Astrocyte (in vitro differentiated cells and primary cell): ENCODE measurements at regions not wholly inside any gene's neighbourhood (a gene's known extent, or its start where the extent isn't known, plus 50 kb on each side); places are given as distances from the start of the nearest gene placed in this dataset.

Experiments used
- DNase-seq: peaks from one replicate; pipeline ENCODE4 v3.0.0-alpha.2; 2010; ENCODE audit warnings: low read depth
- FAIRE-seq: peaks from 2 replicates; lab custom pipeline; 2011; peaks lifted over from hg19 to GRCh38; lab: Jason Lieb, UNC
- H2AFZ ChIP-seq: 2 replicates; pipeline ENCODE4 v1.6.0; 2012; ENCODE audit warnings: low read depth, low read length, inconsistent platforms
- H3K27ac ChIP-seq: 2 replicates; pipeline ENCODE4 v1.5.1; 2011; ENCODE audit warnings: low read depth, low read length, inconsistent platforms
- H3K27me3 ChIP-seq: 2 replicates; pipeline ENCODE4 v1.6.0; 2011; ENCODE audit warnings: low read length, inconsistent platforms; ENCODE audit not compliant: insufficient read depth
- H3K36me3 ChIP-seq: 2 replicates; pipeline ENCODE4 v1.5.1; 2011; ENCODE audit warnings: low read length, inconsistent platforms; ENCODE audit not compliant: insufficient read depth
- H3K4me1 ChIP-seq: 2 replicates; pipeline ENCODE4 v1.5.1; 2011; ENCODE audit warnings: low read length, inconsistent platforms; ENCODE audit not compliant: insufficient read depth
- H3K4me2 ChIP-seq: 2 replicates; pipeline ENCODE4 v1.6.0; 2012; ENCODE audit warnings: low read length, inconsistent platforms
- H3K4me3 ChIP-seq: 2 replicates; pipeline ENCODE4 v1.5.1; 2011; ENCODE audit warnings: low read depth, mild to moderate bottlenecking, low read length, inconsistent platforms; ENCODE audit not compliant: insufficient read depth
- H3K79me2 ChIP-seq: 2 replicates; pipeline ENCODE4 v1.6.0; 2012; ENCODE audit warnings: mild to moderate bottlenecking, low read length, inconsistent platforms; ENCODE audit not compliant: insufficient read depth
- H3K9ac ChIP-seq: 2 replicates; pipeline ENCODE4 v1.6.0; 2012; ENCODE audit warnings: mild to moderate bottlenecking, low read length, inconsistent platforms
- H3K9me3 ChIP-seq: 2 replicates; pipeline ENCODE4 v1.5.1; 2012; ENCODE audit warnings: low read depth, mild to moderate bottlenecking, low read length, inconsistent platforms; ENCODE audit not compliant: insufficient read depth
- H4K20me1 ChIP-seq: 2 replicates; pipeline ENCODE4 v1.6.0; 2012; ENCODE audit warnings: low read length, inconsistent platforms; ENCODE audit not compliant: insufficient read depth
- H3K27ac Mint-ChIP-seq: one replicate; pipeline ENCODE4 v1.8.0; 2021; ENCODE audit warnings: mild to moderate bottlenecking, mixed read lengths; ENCODE audit not compliant: unreplicated experiment
- H3K27me3 Mint-ChIP-seq: one replicate; pipeline ENCODE4 v1.8.0; 2021; ENCODE audit warnings: low read depth, mixed read lengths; ENCODE audit not compliant: unreplicated experiment
- H3K36me3 Mint-ChIP-seq: one replicate; pipeline ENCODE4 v1.8.0; 2021; ENCODE audit warnings: low read depth, mixed read lengths; ENCODE audit not compliant: unreplicated experiment
- H3K4me1 Mint-ChIP-seq: one replicate; pipeline ENCODE4 v1.8.0; 2021; ENCODE audit warnings: low read depth, mixed read lengths; ENCODE audit not compliant: unreplicated experiment
- H3K4me3 Mint-ChIP-seq: one replicate; pipeline ENCODE4 v1.8.0; 2021; ENCODE audit warnings: mild to moderate bottlenecking, moderate library complexity, mixed read lengths; ENCODE audit not compliant: unreplicated experiment
- H3K9me3 Mint-ChIP-seq: one replicate; pipeline ENCODE4 v1.8.0; 2021; ENCODE audit warnings: mild to moderate bottlenecking, mixed read lengths; ENCODE audit not compliant: unreplicated experiment
- CTCF ChIP-seq: IDR thresholded peaks from 2 replicates; pipeline ENCODE4 v1.5.1; 2011; ENCODE audit warnings: low read depth, mild to moderate bottlenecking, inconsistent platforms, low read length, moderate library complexity; ENCODE audit not compliant: insufficient read depth
- EZH2 ChIP-seq: IDR thresholded peaks from 2 replicates; pipeline ENCODE4 v1.6.1; 2012; ENCODE audit warnings: mild to moderate bottlenecking, low read length, inconsistent platforms; ENCODE audit not compliant: insufficient read depth

- H4K20me1 ChIP-seq, result no peaks in the 10 kb centered on the region
- no peak overlapping the region for H3K4me2 ChIP-seq
- H3K4me3 ChIP-seq, result no peak overlapping the region
- Mint-ChIP-seq H3K4me1 (peaks cover 5% of the 10 kb centered on the region), H3K4me3 (no peak overlapping the region), H3K36me3 (no peaks in the 10 kb centered on the region), H3K27me3 (no peaks in the 10 kb centered on the region), H3K27ac (no peak overlapping the region), H3K9me3 (no peaks in the 10 kb centered on the region)
- no peaks in the 10 kb centered on the region for H3K79me2 ChIP-seq
- no peaks in the 10 kb centered on the region for H3K9me3 ChIP-seq
- FAIRE-seq (no peak), DNase-seq (no peak)
- no peaks in the 10 kb centered on the region for H3K27me3 ChIP-seq
- no peaks in the 10 kb centered on the region for H3K36me3 ChIP-seq
- TF ChIP-seq CTCF, result no peak
- TF ChIP-seq EZH2, result no peak
- no peak overlapping the region for H2AFZ ChIP-seq
- no peak overlapping the region for H3K27ac ChIP-seq
- no peak overlapping the region for H3K9ac ChIP-seq
- H3K4me1 ChIP-seq, result no peaks in the 10 kb centered on the region
These were observed 71.8 kb downstream of the TNFAIP3 start for GRCh38 chr6:137938770-137939379.

- no peak for FAIRE-seq
These were observed 74.9 kb downstream of the TNFAIP3 start for GRCh38 chr6:137941995-137942394.

More at GRCh38 chr6:137941995-137942394, 74.9 kb downstream of the TNFAIP3 start:
- H3K79me2 ChIP-seq, result no peaks in the 10 kb centered on the region
- Mint-ChIP-seq H3K27ac (no peak overlapping the region), H3K36me3 (no peaks in the 10 kb centered on the region), H3K27me3 (peaks cover 5% of the 10 kb centered on the region), H3K4me1 (peaks cover 5% of the 10 kb centered on the region), H3K9me3 (no peaks in the 10 kb centered on the region), H3K4me3 (no peak overlapping the region)
- no peaks in the 10 kb centered on the region for H3K9me3 ChIP-seq
- no peak overlapping the region for H3K4me2 ChIP-seq
- no peaks in the 10 kb centered on the region for H3K4me1 ChIP-seq
- H4K20me1 ChIP-seq, result no peaks in the 10 kb centered on the region
- no peak overlapping the region for H2AFZ ChIP-seq
- TF ChIP-seq CTCF, result no peak
- TF ChIP-seq EZH2, result no peak
- H3K4me3 ChIP-seq, result no peak overlapping the region
- no peak overlapping the region for H3K9ac ChIP-seq
- peaks cover 3% of the 10 kb centered on the region for H3K27me3 ChIP-seq
- no peak for DNase-seq
- H3K36me3 ChIP-seq, result no peaks in the 10 kb centered on the region
- no peak overlapping the region for H3K27ac ChIP-seq
